Right lobe of liver (tissue), 6 donors: ENCODE measurements at regions not wholly inside any gene's neighbourhood (a gene's known extent, or its start where the extent isn't known, plus 50 kb on each side); places are given as distances from the start of the nearest gene placed in this dataset.
"Not testable (repeated sequence)": the region's sequence is repeated elsewhere in the genome, so short reads cannot be mapped to it uniquely, and the experiment has no call there.

ENCODE experiments used
- ATAC-seq, 4 donors: fragments of 200-7000 bp; cut with Tn5 transposase; one replicate each; pipeline ENCODE4 v1.9.1; 2020; ENCODE audit warnings: mild to moderate bottlenecking in 4 of 4, moderate library complexity in 4 of 4
- DNase-seq, 3 donors: peaks; one replicate each; pipeline ENCODE4 v3.0.0-alpha.2; 2020
- H3K27ac ChIP-seq, 3 donors: fragments of 200-600 bp; one replicate each; pipeline ENCODE4 v1.8.0; 2022
- H3K27me3 ChIP-seq, 2 donors: fragments of 200-600 bp; one replicate each; pipeline ENCODE4 v1.8.0; 2022
- H3K36me3 ChIP-seq, 4 donors: fragments of 200-600 bp; sonication (generic) in 1 of 4; one replicate each; pipeline versions ENCODE4 v1.5.1 to v1.8.0; 2017 to 2022; ENCODE audit warnings: control low read depth in 1 of 4
- H3K4me1 ChIP-seq, 4 donors: fragments of 200-600 bp; sonication (generic) in 1 of 4; one replicate each; pipeline versions ENCODE4 v1.5.1 to v1.8.0; 2017 to 2022; ENCODE audit warnings: control low read depth in 1 of 4
- H3K4me3 ChIP-seq, 3 donors: fragments of 200-600 bp; one replicate each; pipeline ENCODE4 v1.8.0; 2022
- H3K9me3 ChIP-seq, 4 donors: fragments of 200-600 bp; sonication (generic) in 1 of 4; one replicate each; pipeline versions ENCODE4 v1.5.1 to v1.8.0; 2017 to 2022; ENCODE audit warnings: control low read depth in 1 of 4
- CTCF ChIP-seq, 4 donors: fragments of 200-600 bp in 3 of 4; fragments of 450-650 bp in 1 of 4; IDR thresholded peaks; one replicate each; pipeline versions ENCODE4 v1.5.1 to v1.8.0; 2016 to 2022; ENCODE audit warnings: antibody characterized with exemption in 4 of 4, mild to moderate bottlenecking in 2 of 4
- POLR2A ChIP-seq: fragments of 450-650 bp; IDR thresholded peaks from one replicate; pipeline ENCODE4 v1.6.1; 2017; ENCODE audit warnings: antibody characterized with exemption, mild to moderate bottlenecking
- WGBS: methylation state at CpG from one replicate; pipeline ENCODE4 v1.1.6; 2018; ENCODE audit warnings: low coverage, low lambda C conversion rate; ENCODE audit not compliant: insufficient coverage; ENCODE audit errors: missing lambda C conversion rate; 5-methylcytosine and 5-hydroxymethylcytosine counted together
- intact Hi-C, 2 donors: fragments of 100-400 bp; cut with DNase I; formaldehyde crosslinking; loops; one replicate each; pipeline versions ENCODE4 v1.11.2 to v1.14.1; 2022
- donor health status: DM: no; HTN: yes; CAD: no.
- donor health status: DM: no; HTN: no; CAD: no.
- donor health status: DM: no; HTN: no; CAD: no.
- donor health status: DM: no; HTN: yes; CAD: no.
- donor health status: DM: no; HTN: yes; CAD: no.

- DNase-seq (no peak), ATAC-seq (no peak)
- 56% methylated on average over 4 of the region's 4 CpGs for WGBS
- intact Hi-C loops: no loop called here
- H3K9me3 ChIP-seq: no peaks in the 10 kb centered on the region
- no peaks in the 10 kb centered on the region for H3K36me3 ChIP-seq
- H3K4me3 ChIP-seq: no peak overlapping the region
- no peak overlapping the region for H3K27ac ChIP-seq
- TF ChIP-seq CTCF (IDR thresholded peaks at IDR 0.05) (no peak), POLR2A (no peak)
- H3K27me3 ChIP-seq: no peaks in the 10 kb centered on the region
- no peaks in the 10 kb centered on the region for H3K4me1 ChIP-seq
Observed at GRCh38 chrX:40912576-40912975, 172.7 kb upstream of the USP9X start.

GRCh38 chrX:40920351-40920750 is 164.9 kb upstream of the USP9X start:
- TF ChIP-seq POLR2A (no peak), CTCF (IDR thresholded peaks at IDR 0.05) (no peak)
- WGBS: 95% methylated on average over 4 of the region's 4 CpGs
- H3K4me3 ChIP-seq: no peak overlapping the region
- no peaks in the 10 kb centered on the region for H3K27me3 ChIP-seq
- DNase-seq (no peak), ATAC-seq (no peak)
- H3K27ac ChIP-seq: no peak overlapping the region
- H3K36me3 ChIP-seq: no peaks in the 10 kb centered on the region
- intact Hi-C loops: no loop called here
- H3K9me3 ChIP-seq: peaks cover 0 to 4% (median 0%) of the 10 kb centered on the region in 4 donors
- H3K4me1 ChIP-seq: peaks cover 0 to 5% (median 0%) of the 10 kb centered on the region in 4 donors

- peaks cover 0 to 5% (median 0%) of the 10 kb centered on the region in 4 donors for H3K4me1 ChIP-seq
- 46% methylated on average over 6 of the region's 7 CpGs for WGBS
- no peak overlapping the region for H3K27ac ChIP-seq
- TF ChIP-seq CTCF (IDR thresholded peaks at IDR 0.05) (no peak), POLR2A (no peak)
- intact Hi-C loops: no loop called here
- ATAC-seq (no peak), DNase-seq (no peak)
- H3K9me3 ChIP-seq: peaks cover 0 to 4% (median 0%) of the 10 kb centered on the region in 4 donors
- no peaks in the 10 kb centered on the region for H3K36me3 ChIP-seq
- no peaks in the 10 kb centered on the region for H3K27me3 ChIP-seq
- no peak overlapping the region for H3K4me3 ChIP-seq
Observed at GRCh38 chrX:40922307-40922706, 162.9 kb upstream of the USP9X start.

GRCh38 chrX:40926739-40927427 is 158.4 kb upstream of the USP9X start:
- H3K27ac ChIP-seq, DNase-seq, ATAC-seq, H3K4me3 ChIP-seq, intact Hi-C loops, H3K27me3 ChIP-seq, H3K9me3 ChIP-seq, H3K4me1 ChIP-seq, H3K36me3 ChIP-seq: not testable (repeated sequence)
- WGBS: 83% methylated on average over 1 of the region's 1 CpG

GRCh38 chrX:40928076-40928475 is 157.2 kb upstream of the USP9X start:
- no peaks in the 10 kb centered on the region for H3K36me3 ChIP-seq
- H3K27ac ChIP-seq: no peak overlapping the region
- no peak for DNase-seq
- peaks cover 0 to 5% (median 0%) of the 10 kb centered on the region in 4 donors for H3K4me1 ChIP-seq
- intact Hi-C loops: no loop called here
- H3K27me3 ChIP-seq: no peaks in the 10 kb centered on the region
- TF ChIP-seq CTCF (IDR thresholded peaks at IDR 0.05): no peak
- H3K4me3 ChIP-seq: no peak overlapping the region
- ATAC-seq: no peak
- H3K9me3 ChIP-seq: no peaks in the 10 kb centered on the region
